ENCODE measurements at regions not wholly inside any gene's neighbourhood (a gene's known extent, or its start where the extent isn't known, plus 50 kb on each side); places are given as distances from the start of the nearest gene placed in this dataset.

- no peak for DNase-seq
Measured at GRCh38 chr13:53890696-53891095, 862.1 kb downstream of the OLFM4 start.

GRCh38 chr13:53901593-53901992 lies 873.0 kb downstream of the OLFM4 start:
- DNase-seq, result no peak

GRCh38 chr13:53907891-53908290 lies 879.3 kb downstream of the OLFM4 start:
- no peak for DNase-seq

GRCh38 chr13:53920916-53921315 lies 892.3 kb downstream of the OLFM4 start:
- no peak for DNase-seq

- DNase-seq, result no peak
Measured at GRCh38 chr13:53921473-53921872, 892.9 kb downstream of the OLFM4 start.

- DNase-seq, result no peak
Measured at GRCh38 chr13:53941588-53942190, 913.1 kb downstream of the OLFM4 start.

GRCh38 chr13:53946500-53946899 lies 917.9 kb downstream of the OLFM4 start:
- DNase-seq, result no peak

- DNase-seq, result no peak
Measured at GRCh38 chr13:53953183-53953582, 924.6 kb downstream of the OLFM4 start.

All from retina (tissue), 1 donor.